Large intestine (tissue), 3 donors: ENCODE measurements at regions not wholly inside any gene's neighbourhood (a gene's known extent, or its start where the extent isn't known, plus 50 kb on each side); places are given as distances from the start of the nearest gene placed in this dataset.

ENCODE experiments used
- DNase-seq, 2 donors: peaks; one replicate each; pipeline versions ENCODE4 v3.0.0 to v3.0.0-alpha.2; 2013
- H3K27ac ChIP-seq: one replicate; pipeline ENCODE4 v1.5.1; 2013; ENCODE audit warnings: low read length
- H3K27me3 ChIP-seq: 2 replicates; pipeline ENCODE4 v1.6.1; 2013; ENCODE audit warnings: low read length; ENCODE audit not compliant: control insufficient read depth, insufficient read depth
- H3K36me3 ChIP-seq: 2 replicates; pipeline ENCODE4 v1.6.1; 2013; ENCODE audit warnings: low read length; ENCODE audit not compliant: control insufficient read depth, insufficient read depth
- H3K4me1 ChIP-seq: one replicate; pipeline ENCODE4 v1.6.1; 2013; ENCODE audit warnings: low read length; ENCODE audit not compliant: control insufficient read depth, insufficient read depth
- H3K4me3 ChIP-seq: one replicate; pipeline ENCODE4 v1.5.1; 2013; ENCODE audit warnings: low read length
- H3K9me3 ChIP-seq: one replicate; pipeline ENCODE4 v1.6.1; 2013; ENCODE audit warnings: mild to moderate bottlenecking, low read depth, low read length, moderate library complexity; ENCODE audit not compliant: control insufficient read depth
- WGBS: methylation state at CpG from one replicate; pipeline ENCODE4 v1.1.5; 2013; ENCODE audit warnings: low lambda C conversion rate; ENCODE audit not compliant: insufficient coverage; 5-methylcytosine and 5-hydroxymethylcytosine counted together

GRCh38 chr10:10865913-10866312 is 151.8 kb upstream of the CELF2 start:
- H3K4me3 ChIP-seq: no peak overlapping the region
- WGBS: 83% methylated on average over 1 of the region's 6 CpGs
- H3K4me1 ChIP-seq: no peaks in the 10 kb centered on the region
- no peaks in the 10 kb centered on the region for H3K27me3 ChIP-seq
- H3K9me3 ChIP-seq: no peaks in the 10 kb centered on the region
- DNase-seq: no peak
- H3K27ac ChIP-seq: no peak overlapping the region
- no peaks in the 10 kb centered on the region for H3K36me3 ChIP-seq

GRCh38 chr10:10869592-10869991 is 148.1 kb upstream of the CELF2 start:
- Histone ChIP-seq H3K27ac (no peak overlapping the region), H3K9me3 (no peaks in the 10 kb centered on the region), H3K4me3 (no peak overlapping the region), H3K27me3 (no peaks in the 10 kb centered on the region), H3K36me3 (no peaks in the 10 kb centered on the region), H3K4me1 (no peaks in the 10 kb centered on the region)
- DNase-seq: no peak
- 96% methylated on average over 4 of the region's 4 CpGs for WGBS

- Histone ChIP-seq H3K4me3 (no peak overlapping the region), H3K36me3 (no peaks in the 10 kb centered on the region), H3K4me1 (no peaks in the 10 kb centered on the region), H3K27me3 (no peaks in the 10 kb centered on the region), H3K27ac (no peak overlapping the region), H3K9me3 (no peaks in the 10 kb centered on the region)
- no peak for DNase-seq
- no CpG with 5 or more reads among the region's 16 CpGs for WGBS
These were observed 147.0 kb upstream of the CELF2 start for GRCh38 chr10:10870523-10871241.

- H3K4me1 ChIP-seq: no peaks in the 10 kb centered on the region
- H3K27me3 ChIP-seq: no peaks in the 10 kb centered on the region
- H3K36me3 ChIP-seq: no peaks in the 10 kb centered on the region
- 86% methylated on average over 3 of the region's 7 CpGs for WGBS
- no peaks in the 10 kb centered on the region for H3K9me3 ChIP-seq
- no peak for DNase-seq
- no peak overlapping the region for H3K27ac ChIP-seq
- H3K4me3 ChIP-seq: no peak overlapping the region
These were observed 146.3 kb upstream of the CELF2 start for GRCh38 chr10:10871352-10871751.

- H3K9me3 ChIP-seq: no peaks in the 10 kb centered on the region
- peak; percentile 36 to 52 for DNase-seq
- 41% methylated on average over 4 of the region's 6 CpGs for WGBS
- no peaks in the 10 kb centered on the region for H3K27me3 ChIP-seq
- H3K36me3 ChIP-seq: no peaks in the 10 kb centered on the region
- no peak overlapping the region for H3K4me3 ChIP-seq
- no peak overlapping the region for H3K27ac ChIP-seq
- H3K4me1 ChIP-seq: no peaks in the 10 kb centered on the region
These were observed 145.5 kb upstream of the CELF2 start for GRCh38 chr10:10872035-10872673.

- no peak overlapping the region for H3K27ac ChIP-seq
- H3K4me3 ChIP-seq: no peak overlapping the region
- 40% methylated on average over 1 of the region's 2 CpGs for WGBS
- DNase-seq: no peak
- H3K9me3 ChIP-seq: no peaks in the 10 kb centered on the region
- no peaks in the 10 kb centered on the region for H3K27me3 ChIP-seq
- H3K4me1 ChIP-seq: no peaks in the 10 kb centered on the region
- no peaks in the 10 kb centered on the region for H3K36me3 ChIP-seq
These were observed 144.9 kb upstream of the CELF2 start for GRCh38 chr10:10872764-10873163.

GRCh38 chr10:10873289-10873688 is 144.4 kb upstream of the CELF2 start:
- H3K27ac ChIP-seq: no peak overlapping the region
- WGBS: 71% methylated on average over 3 of the region's 4 CpGs
- no peaks in the 10 kb centered on the region for H3K36me3 ChIP-seq
- H3K4me3 ChIP-seq: no peak overlapping the region
- no peaks in the 10 kb centered on the region for H3K4me1 ChIP-seq
- no peaks in the 10 kb centered on the region for H3K9me3 ChIP-seq
- DNase-seq: no peak
- no peaks in the 10 kb centered on the region for H3K27me3 ChIP-seq

- no peaks in the 10 kb centered on the region for H3K36me3 ChIP-seq
- no peaks in the 10 kb centered on the region for H3K27me3 ChIP-seq
- H3K27ac ChIP-seq: no peak overlapping the region
- H3K9me3 ChIP-seq: no peaks in the 10 kb centered on the region
- no peak for DNase-seq
- no peaks in the 10 kb centered on the region for H3K4me1 ChIP-seq
- no CpG with 5 or more reads among the region's 3 CpGs for WGBS
- no peak overlapping the region for H3K4me3 ChIP-seq
These were observed 143.8 kb upstream of the CELF2 start for GRCh38 chr10:10873915-10874314.

- H3K4me3 ChIP-seq: no peak overlapping the region
- H3K27ac ChIP-seq: no peak overlapping the region
- peaks cover 2% of the 10 kb centered on the region for H3K9me3 ChIP-seq
- no peaks in the 10 kb centered on the region for H3K36me3 ChIP-seq
- no peak for DNase-seq
- no peaks in the 10 kb centered on the region for H3K4me1 ChIP-seq
- 40% methylated on average over 1 of the region's 6 CpGs for WGBS
- H3K27me3 ChIP-seq: no peaks in the 10 kb centered on the region
These were observed 138.7 kb upstream of the CELF2 start for GRCh38 chr10:10878963-10879362.

- H3K27me3 ChIP-seq: no peaks in the 10 kb centered on the region
- no CpG with 5 or more reads among the region's 6 CpGs for WGBS
- H3K36me3 ChIP-seq: no peaks in the 10 kb centered on the region
- peaks cover 2% of the 10 kb centered on the region for H3K9me3 ChIP-seq
- H3K4me3 ChIP-seq: no peak overlapping the region
- H3K4me1 ChIP-seq: no peaks in the 10 kb centered on the region
- no peak overlapping the region for H3K27ac ChIP-seq
- DNase-seq: no peak
These were observed 136.4 kb upstream of the CELF2 start for GRCh38 chr10:10881117-10881813.
